Lower leg skin (tissue), 4 donors: ENCODE measurements at regions not wholly inside any gene's neighbourhood (a gene's known extent, or its start where the extent isn't known, plus 50 kb on each side); places are given as distances from the start of the nearest gene placed in this dataset.

Experiments
- DNase-seq, 2 donors: peaks; one replicate each; pipeline ENCODE4 v3.0.0-alpha.2; 2019; ENCODE audit warnings: low spot score in 2 of 2
- H3K4me3 ChIP-seq: fragments of 200-600 bp; sonication (generic); 2 replicates; pipeline ENCODE4 v1.5.1; 2017; ENCODE audit warnings: mild to moderate bottlenecking, low read depth; ENCODE audit not compliant: poor library complexity, severe bottlenecking
- POLR2A ChIP-seq, 2 donors: fragments of 450-650 bp; IDR thresholded peaks; one replicate each; pipeline ENCODE4 v1.6.1; 2016 to 2017; ENCODE audit warnings: antibody characterized with exemption in 2 of 2, mild to moderate bottlenecking in 1 of 2, moderate library complexity in 1 of 2
- WGBS, 2 donors: methylation state at CpG; one replicate each; pipeline ENCODE4 v1.1.5; 2018; 5-methylcytosine and 5-hydroxymethylcytosine counted together
- intact Hi-C: fragments of 100-400 bp; cut with DNase I; formaldehyde crosslinking; loops from one replicate; pipeline ENCODE4 v1.15.0; 2023; ENCODE audit warnings: low total_unique reads
- TF ChIP-seq, protein P1 (sequence below), 3 donors: fragments of 450-650 bp; IDR thresholded peaks; one replicate each; pipeline ENCODE4 v1.5.1; 2016; ENCODE audit warnings: antibody characterized with exemption in 3 of 3, mild to moderate bottlenecking in 3 of 3, moderate library complexity in 2 of 3

DNA sequence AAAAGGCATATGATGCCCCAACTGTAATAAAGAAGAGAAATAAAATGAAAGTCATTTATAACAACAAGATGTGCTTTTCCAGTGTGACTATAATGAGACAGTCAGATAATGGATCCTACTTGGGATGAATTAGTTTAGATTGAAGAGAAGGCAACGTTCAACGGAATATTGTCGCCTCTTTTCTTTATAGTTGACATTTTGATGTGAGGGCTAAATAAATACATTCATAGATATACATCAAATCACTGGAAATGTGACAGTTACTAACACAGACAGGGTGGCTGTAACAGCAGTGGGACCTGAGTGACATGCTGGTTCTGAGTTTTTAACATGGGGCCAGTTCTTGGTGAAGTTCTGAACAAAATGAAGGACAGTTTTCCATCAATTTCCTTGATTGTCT is 61.1 kb upstream of the ATP2B2 start:
- WGBS, 2 donors, result 88 to 93% methylated on average over 3 of the region's 3 CpGs
- no peak for DNase-seq
- intact Hi-C loops, result no loop called here
- TF ChIP-seq, protein P1, sequence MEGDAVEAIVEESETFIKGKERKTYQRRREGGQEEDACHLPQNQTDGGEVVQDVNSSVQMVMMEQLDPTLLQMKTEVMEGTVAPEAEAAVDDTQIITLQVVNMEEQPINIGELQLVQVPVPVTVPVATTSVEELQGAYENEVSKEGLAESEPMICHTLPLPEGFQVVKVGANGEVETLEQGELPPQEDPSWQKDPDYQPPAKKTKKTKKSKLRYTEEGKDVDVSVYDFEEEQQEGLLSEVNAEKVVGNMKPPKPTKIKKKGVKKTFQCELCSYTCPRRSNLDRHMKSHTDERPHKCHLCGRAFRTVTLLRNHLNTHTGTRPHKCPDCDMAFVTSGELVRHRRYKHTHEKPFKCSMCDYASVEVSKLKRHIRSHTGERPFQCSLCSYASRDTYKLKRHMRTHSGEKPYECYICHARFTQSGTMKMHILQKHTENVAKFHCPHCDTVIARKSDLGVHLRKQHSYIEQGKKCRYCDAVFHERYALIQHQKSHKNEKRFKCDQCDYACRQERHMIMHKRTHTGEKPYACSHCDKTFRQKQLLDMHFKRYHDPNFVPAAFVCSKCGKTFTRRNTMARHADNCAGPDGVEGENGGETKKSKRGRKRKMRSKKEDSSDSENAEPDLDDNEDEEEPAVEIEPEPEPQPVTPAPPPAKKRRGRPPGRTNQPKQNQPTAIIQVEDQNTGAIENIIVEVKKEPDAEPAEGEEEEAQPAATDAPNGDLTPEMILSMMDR (IDR thresholded peaks at IDR 0.05), result no peak
- TF ChIP-seq POLR2A (IDR thresholded peaks at IDR 0.05), result no peak
- H3K4me3 ChIP-seq, result no peak overlapping the region

DNA sequence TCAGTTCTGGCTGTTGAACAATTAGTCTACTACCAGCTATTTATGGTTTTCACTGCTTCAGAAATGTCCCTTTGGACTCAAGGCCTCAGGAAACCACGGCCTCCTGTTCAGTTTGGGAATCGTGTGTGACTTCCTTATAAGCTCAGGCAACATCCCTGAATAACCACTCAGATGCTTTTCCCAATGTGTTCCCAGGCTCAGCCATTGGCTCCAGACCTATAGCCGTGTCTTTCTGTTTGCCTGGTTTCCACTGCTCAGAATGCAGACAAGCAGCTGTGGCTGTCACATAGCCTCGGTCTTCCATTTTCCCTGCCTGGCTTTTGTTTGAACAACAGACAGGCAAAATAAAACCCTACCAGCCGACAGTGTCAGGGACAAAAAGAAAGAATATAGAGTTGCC is 63.2 kb upstream of the ATP2B2 start:
- WGBS, 2 donors, result 58 to 61% methylated on average over 5 of the region's 5 CpGs
- DNase-seq, result no peak
- TF ChIP-seq, protein P1 (IDR thresholded peaks at IDR 0.05), result no peak
- TF ChIP-seq POLR2A (IDR thresholded peaks at IDR 0.05), result no peak
- intact Hi-C loops, result no loop called here
- no peak overlapping the region for H3K4me3 ChIP-seq

DNA sequence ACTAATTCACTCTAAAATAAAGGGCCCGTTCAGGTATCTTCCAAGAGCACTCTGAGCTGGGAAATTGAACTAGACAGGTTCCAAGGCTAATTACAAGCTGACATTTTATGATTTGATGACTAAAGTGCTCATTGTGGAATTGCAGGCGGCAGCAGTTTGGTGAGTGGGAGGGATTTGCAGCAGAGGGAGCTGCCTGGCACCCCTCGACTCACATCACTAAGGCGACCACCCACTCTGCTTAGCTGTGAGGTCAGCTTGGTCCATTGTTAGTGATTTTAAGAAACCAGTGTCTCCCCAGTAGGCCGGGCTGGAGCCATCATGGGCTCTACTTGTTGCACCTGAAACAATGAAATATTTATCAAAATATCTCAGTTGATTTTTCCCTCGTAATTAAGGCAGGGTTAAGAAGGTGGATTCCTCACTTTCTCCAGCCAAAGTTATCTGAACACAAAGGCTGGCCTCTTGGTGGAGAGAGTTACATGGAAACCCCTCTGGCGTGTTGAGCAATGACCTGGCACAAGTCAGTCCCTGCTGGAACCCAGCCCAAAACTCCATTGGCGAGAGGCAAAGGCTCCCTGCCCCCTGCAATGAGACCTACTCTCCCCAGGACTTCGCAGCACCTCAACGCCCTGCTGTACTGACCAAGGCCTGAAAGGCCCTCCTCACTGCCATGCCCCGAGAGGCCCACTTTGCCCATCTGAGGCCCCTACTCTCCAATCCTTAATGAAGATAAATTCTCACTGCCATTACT is 65.0 kb upstream of the ATP2B2 start:
- TF ChIP-seq POLR2A (IDR thresholded peaks at IDR 0.05), result no peak
- TF ChIP-seq, protein P1 (IDR thresholded peaks at IDR 0.05), result no peak
- 67 to 78% methylated on average over 11 of the region's 11 CpGs for WGBS, 2 donors
- no peak overlapping the region for H3K4me3 ChIP-seq
- intact Hi-C loops, result no loop called here
- DNase-seq, result no peak

DNA sequence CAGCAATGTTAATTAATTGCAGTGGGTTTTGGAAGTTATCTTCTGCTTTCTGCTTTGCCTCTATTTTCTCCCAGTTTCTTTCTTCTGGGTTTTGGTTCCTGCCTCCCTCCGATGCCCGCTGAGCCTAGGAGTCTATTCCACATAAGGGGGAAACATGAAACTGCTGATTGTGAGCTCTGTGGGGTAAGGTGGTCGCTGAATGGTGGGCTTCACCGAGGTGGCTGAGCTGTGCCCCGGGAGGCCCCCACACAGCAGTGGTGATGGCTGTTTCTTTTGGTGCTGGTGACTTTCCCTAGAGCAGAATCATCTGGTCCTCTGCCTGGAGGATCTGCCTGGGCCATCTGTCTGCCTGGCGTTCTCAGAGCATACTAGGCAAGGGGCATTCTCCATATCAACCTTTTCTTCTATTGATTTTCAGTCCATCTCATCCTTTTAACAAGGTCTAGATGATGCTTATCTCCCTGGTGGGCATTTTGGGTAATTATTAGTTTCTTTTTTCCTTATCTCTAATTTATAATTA is 68.8 kb upstream of the ATP2B2 start:
- no peak for DNase-seq
- 81 to 88% methylated on average over 6 of the region's 6 CpGs for WGBS, 2 donors
- TF ChIP-seq POLR2A (IDR thresholded peaks at IDR 0.05), result no peak
- TF ChIP-seq, protein P1 (IDR thresholded peaks at IDR 0.05), result no peak
- intact Hi-C loops, result no loop called here
- H3K4me3 ChIP-seq, result no peak overlapping the region

DNA sequence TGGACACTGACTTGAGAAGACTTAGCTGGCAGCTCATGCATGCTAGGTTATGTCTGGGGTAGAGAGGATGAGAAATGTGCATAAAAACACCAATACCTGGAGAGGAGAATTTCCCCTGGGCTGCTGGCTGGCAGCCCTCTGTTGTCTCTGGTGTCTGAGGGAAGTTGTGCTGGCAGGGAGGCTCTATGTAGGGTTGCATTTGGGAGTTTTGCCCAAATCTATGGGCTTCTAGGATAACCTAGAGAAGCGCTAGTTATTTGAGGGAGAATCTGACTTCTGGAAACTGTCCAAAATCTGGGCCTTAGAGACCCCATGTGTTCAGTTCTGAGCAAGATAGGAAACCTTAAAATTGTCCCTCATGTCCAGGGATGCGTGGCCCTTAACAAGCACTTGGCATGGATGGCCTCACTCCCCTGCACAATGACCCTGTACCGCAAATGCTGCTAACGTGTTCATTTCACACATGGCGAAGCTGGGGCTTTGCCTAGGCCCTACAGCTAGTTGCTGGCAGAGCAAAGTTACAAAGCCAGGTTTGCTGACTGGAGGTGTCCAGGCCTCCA is 70.3 kb upstream of the ATP2B2 start:
- DNase-seq, result no peak
- no peak overlapping the region for H3K4me3 ChIP-seq
- intact Hi-C loops, result no loop called here
- 84 to 88% methylated on average over 5 of the region's 5 CpGs for WGBS, 2 donors
- TF ChIP-seq, protein P1 (IDR thresholded peaks at IDR 0.05), result no peak
- no peak for TF ChIP-seq POLR2A (IDR thresholded peaks at IDR 0.05)
